Astrocyte of the cerebellum (primary cell): ENCODE measurements at regions not wholly inside any gene's neighbourhood (a gene's known extent, or its start where the extent isn't known, plus 50 kb on each side); places are given as distances from the start of the nearest gene placed in this dataset.

Experiments
- DNase-seq: peaks from one replicate; pipeline ENCODE4 v3.0.0-alpha.2; 2011; ENCODE audit warnings: low read depth
- H3K4me3 ChIP-seq: 2 replicates; pipeline ENCODE4 v1.5.1; 2011; ENCODE audit warnings: mild to moderate bottlenecking, low read depth, low read length, moderate library complexity
- in situ Hi-C: cut with HindIII; loops from 2 replicates; pipeline ENCODE4 v1.10.0; 2017; ENCODE audit warnings: low sequenced_read_pairs
- TF ChIP-seq, protein P1 (sequence below): IDR thresholded peaks from 2 replicates; pipeline ENCODE4 v1.5.1; 2012; ENCODE audit warnings: low read length, low read depth, moderate library complexity, mild to moderate bottlenecking; ENCODE audit errors: missing control alignments

DNA sequence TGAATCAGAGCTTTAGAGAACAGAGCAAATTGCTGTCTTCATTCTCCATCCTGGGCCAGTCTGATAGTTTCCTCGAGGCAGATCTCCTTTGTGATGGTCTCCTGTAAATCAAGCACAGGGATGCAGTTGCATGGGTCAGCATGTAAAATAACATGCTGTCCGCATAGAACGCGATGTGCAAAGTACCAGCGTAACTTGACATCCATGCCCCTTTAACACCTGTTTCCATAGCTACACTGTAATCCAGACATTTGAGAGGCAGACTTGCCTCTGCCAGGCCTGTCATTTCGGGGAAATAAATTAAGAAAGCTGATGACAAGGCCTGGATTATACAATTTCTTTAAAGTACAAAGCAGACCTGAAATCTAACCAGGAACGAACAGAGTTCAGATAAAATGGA is 413.5 kb downstream of the TLE4 start:
- no peak overlapping the region for H3K4me3 ChIP-seq
- DNase-seq, result no peak
- in situ Hi-C loops, result no loop called here
- TF ChIP-seq, protein P1, sequence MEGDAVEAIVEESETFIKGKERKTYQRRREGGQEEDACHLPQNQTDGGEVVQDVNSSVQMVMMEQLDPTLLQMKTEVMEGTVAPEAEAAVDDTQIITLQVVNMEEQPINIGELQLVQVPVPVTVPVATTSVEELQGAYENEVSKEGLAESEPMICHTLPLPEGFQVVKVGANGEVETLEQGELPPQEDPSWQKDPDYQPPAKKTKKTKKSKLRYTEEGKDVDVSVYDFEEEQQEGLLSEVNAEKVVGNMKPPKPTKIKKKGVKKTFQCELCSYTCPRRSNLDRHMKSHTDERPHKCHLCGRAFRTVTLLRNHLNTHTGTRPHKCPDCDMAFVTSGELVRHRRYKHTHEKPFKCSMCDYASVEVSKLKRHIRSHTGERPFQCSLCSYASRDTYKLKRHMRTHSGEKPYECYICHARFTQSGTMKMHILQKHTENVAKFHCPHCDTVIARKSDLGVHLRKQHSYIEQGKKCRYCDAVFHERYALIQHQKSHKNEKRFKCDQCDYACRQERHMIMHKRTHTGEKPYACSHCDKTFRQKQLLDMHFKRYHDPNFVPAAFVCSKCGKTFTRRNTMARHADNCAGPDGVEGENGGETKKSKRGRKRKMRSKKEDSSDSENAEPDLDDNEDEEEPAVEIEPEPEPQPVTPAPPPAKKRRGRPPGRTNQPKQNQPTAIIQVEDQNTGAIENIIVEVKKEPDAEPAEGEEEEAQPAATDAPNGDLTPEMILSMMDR, result no peak

DNA sequence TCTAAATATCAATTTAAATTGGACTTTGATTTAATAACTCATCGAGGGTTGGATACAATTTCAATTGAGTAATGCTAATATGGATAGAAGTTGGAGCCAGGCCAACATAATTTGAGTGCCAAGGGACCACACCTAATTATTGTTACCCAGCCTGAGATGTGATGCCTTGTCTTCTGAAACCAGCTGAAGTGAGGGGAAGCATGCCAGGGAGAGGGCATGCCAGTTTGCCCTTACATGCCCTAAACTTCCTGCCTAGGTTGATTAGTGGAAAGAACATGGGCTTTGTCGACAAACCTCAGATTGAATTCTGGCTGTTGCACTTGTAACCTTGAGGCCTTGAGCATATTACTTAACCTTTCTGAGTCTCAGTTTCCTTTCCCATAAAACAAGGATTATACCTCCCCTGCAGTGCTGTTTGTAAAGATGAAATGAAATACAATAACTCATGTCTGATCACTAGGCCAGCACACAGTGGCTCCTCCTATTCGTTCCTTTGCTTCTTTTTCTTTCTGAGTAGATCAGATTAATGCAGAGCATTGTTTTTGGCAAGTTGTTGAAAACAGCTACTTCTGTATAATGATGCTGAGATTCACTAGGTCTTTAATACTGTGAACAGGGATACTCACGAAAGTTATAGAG is 412.8 kb downstream of the TLE4 start:
- TF ChIP-seq, protein P1, result no peak
- DNase-seq, result no peak
- in situ Hi-C loops, result loop anchor here (5.0 kb wide), 1 partner anchor 98 kb away; no protein-coding TSS in a partner anchor
- H3K4me3 ChIP-seq, result no peak overlapping the region

DNA sequence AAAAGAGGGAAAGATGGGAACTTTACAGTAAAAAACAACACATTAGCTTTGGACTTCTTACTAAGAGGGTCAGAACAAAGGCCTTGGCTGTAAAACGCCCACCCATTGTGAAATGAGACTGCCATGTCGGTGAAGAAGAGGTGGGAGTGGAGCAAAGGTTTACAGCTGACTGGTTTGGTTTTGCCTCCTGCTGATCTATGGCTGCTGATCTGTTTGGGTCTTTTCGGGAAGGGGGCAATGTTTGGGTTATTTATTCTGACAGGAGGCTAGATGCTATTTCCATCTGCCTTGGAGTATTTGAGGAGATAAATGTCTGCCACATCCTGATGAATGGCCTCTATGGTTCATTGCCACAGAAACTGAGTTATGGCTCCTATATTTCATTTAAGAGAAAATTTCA is 408.7 kb downstream of the TLE4 start:
- no peak overlapping the region for H3K4me3 ChIP-seq
- in situ Hi-C loops, result loop anchor here (5.0 kb wide), 1 partner anchor 102 kb away; no protein-coding TSS in a partner anchor
- DNase-seq, result no peak
- TF ChIP-seq, protein P1, result no peak

DNA sequence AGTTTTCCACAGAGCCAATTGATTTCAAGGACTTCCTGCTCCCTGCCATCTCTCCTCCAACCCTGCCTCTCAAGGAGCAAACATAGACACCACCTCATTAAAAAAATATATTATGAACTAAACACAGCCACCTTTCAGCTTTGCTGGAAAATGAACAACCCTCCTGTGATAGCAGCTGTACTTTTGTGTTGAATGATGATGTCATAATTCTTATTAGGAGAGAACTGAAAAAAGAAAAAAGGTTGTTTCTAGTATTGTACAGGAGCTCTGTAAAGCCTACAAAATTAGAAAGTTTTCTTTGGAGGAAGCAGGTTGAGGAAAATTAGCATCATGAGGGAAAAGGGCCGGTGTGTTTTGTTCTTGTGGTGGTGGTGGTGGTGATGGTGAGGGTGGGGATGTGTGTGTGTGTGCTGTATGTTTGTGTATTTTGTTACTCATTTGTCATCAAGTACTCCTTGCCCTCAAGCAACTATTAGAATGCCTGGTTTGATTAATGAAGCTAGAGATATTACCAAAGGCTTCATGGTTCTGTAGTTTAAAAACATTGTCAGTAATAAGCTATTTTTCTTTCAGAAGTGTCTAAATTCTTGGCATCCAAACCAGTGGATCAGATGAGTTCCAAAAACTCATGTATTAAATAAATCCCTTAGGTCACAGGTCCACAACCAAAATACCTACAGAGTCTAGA is 405.9 kb downstream of the TLE4 start:
- in situ Hi-C loops, result no loop called here
- no peak overlapping the region for H3K4me3 ChIP-seq
- TF ChIP-seq, protein P1, result no peak
- no peak for DNase-seq

DNA sequence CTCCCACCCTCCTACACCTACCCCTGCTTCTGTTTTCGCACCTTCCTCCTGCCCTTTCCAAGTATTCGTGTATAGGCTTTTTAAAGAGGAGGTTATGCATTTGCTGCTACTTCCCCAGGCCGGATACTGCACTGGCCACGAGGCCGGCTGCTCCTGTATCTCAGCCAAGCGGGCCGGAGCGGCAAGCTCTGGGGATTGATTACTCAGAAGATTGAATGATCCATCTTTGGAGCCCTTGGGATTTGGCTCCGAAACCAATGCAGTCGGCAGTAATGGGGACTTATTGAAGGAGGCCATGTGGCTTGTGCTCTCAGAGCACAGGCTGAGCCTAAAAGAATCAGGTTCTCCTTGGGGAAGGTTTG is 405.3 kb downstream of the TLE4 start:
- H3K4me3 ChIP-seq, result no peak overlapping the region
- no peak for DNase-seq
- in situ Hi-C loops, result no loop called here
- TF ChIP-seq, protein P1, result no peak

DNA sequence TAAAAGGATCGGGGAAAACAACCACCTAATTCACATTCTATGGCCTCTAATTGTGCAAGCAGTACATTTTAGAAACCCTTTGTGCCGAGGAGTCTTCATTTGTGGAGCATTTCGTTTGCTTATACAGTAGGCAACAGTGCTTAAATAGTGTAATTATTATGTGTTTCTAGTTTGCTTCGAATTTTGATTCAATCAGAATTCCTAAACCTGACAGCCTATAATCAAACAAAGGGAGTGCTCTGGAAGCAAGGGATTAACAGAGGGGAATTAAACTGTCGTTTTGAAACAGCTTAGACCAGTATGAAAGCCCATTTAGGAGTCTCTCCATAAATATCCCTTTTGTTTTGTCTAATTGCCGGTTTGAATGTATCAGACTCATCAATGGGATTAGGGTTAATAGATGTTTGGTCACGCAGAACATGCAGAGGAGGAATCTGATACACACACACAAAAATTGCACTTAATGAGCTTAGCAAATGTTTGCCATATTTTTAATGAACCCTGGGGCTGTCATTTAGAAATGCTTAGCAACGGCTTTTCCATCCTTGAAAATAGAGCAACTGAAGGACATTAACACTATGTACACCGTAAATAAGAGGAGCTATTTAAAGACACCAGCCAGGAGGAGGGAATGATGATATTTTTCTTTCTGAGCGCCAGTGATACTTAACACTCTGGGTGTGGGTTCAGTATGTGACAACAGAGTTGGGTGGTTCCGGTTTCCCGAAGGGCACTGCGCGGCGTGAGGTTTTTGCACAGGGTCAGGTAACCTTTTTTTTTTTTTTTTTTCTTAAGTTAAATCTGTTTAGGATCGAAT is 404.7 kb downstream of the TLE4 start:
- in situ Hi-C loops, result no loop called here
- DNase-seq, result no peak
- TF ChIP-seq, protein P1, result no peak
- H3K4me3 ChIP-seq, result no peak overlapping the region
